PFSK-1 (cell line): ENCODE measurements at regions not wholly inside any gene's neighbourhood (a gene's known extent, or its start where the extent isn't known, plus 50 kb on each side); places are given as distances from the start of the nearest gene placed in this dataset.

ENCODE experiments used
- FOXP2 ChIP-seq: optimal IDR thresholded peaks from 2 replicates; pipeline ENCODE3; 2011; ENCODE audit warnings: borderline replicate concordance, control low read depth, inconsistent platforms; ENCODE audit not compliant: insufficient read depth; ENCODE audit errors: extremely low read length, extremely low read depth
- POLR2AphosphoS5 ChIP-seq: IDR thresholded peaks from 2 replicates; pipeline ENCODE4 v1.6.1; 2012; ENCODE audit warnings: low read depth, mild to moderate bottlenecking, control low read depth, low read length, moderate library complexity
- REST ChIP-seq, 2 experiments: IDR thresholded peaks; 2 replicates each; pipeline versions ENCODE4 v1.6.1 to v1.8.0; 2011 to 2012; ENCODE audit warnings: low read depth in 2 of 2, low read length in 2 of 2, control low read depth in 1 of 2, inconsistent platforms in 1 of 2, mild to moderate bottlenecking in 1 of 2, moderate library complexity in 1 of 2; ENCODE audit not compliant: insufficient read depth in 1 of 2
- SIN3A ChIP-seq: IDR thresholded peaks from 2 replicates; pipeline ENCODE4 v1.6.1; 2012; ENCODE audit warnings: mild to moderate bottlenecking, low read length, moderate library complexity, borderline replicate concordance; ENCODE audit not compliant: insufficient read depth
- TAF1 ChIP-seq: IDR thresholded peaks from 2 replicates; pipeline ENCODE4 v1.6.1; 2012; ENCODE audit warnings: low read length, control low read depth, borderline replicate concordance; ENCODE audit not compliant: insufficient read depth

GRCh38 chr2:139048017-139048416, 267.8 kb upstream of the NXPH2 start:
- TF ChIP-seq SIN3A = no peak
- no peak for TF ChIP-seq TAF1
- TF ChIP-seq FOXP2 = no peak
- no peak for TF ChIP-seq REST (IDR thresholded peaks at IDR 0.05; ENCODE audit: insufficient read depth in 1 of 2, low read depth in 2 of 2, low read length in 2 of 2)
- no peak for TF ChIP-seq POLR2AphosphoS5

GRCh38 chr2:139045524-139045923, 265.3 kb upstream of the NXPH2 start:
- no peak for TF ChIP-seq REST (IDR thresholded peaks at IDR 0.05; ENCODE audit: insufficient read depth in 1 of 2, low read depth in 2 of 2, low read length in 2 of 2)
- no peak for TF ChIP-seq POLR2AphosphoS5
- no peak for TF ChIP-seq SIN3A
- TF ChIP-seq TAF1 = no peak
- TF ChIP-seq FOXP2 = no peak

- no peak for TF ChIP-seq REST (IDR thresholded peaks at IDR 0.05; ENCODE audit: insufficient read depth in 1 of 2, low read depth in 2 of 2, low read length in 2 of 2)
- no peak for TF ChIP-seq FOXP2
- TF ChIP-seq TAF1 = no peak
- TF ChIP-seq SIN3A = no peak
- TF ChIP-seq POLR2AphosphoS5 = no peak
These were observed 253.9 kb upstream of the NXPH2 start for GRCh38 chr2:139034064-139034463.

GRCh38 chr2:139033300-139033699, 253.1 kb upstream of the NXPH2 start:
- TF ChIP-seq FOXP2 (no peak), REST (IDR thresholded peaks at IDR 0.05; ENCODE audit: insufficient read depth in 1 of 2, low read depth in 2 of 2, low read length in 2 of 2) (no peak), SIN3A (no peak), TAF1 (no peak), POLR2AphosphoS5 (no peak)

GRCh38 chr2:139031722-139032121, 251.5 kb upstream of the NXPH2 start:
- no peak for TF ChIP-seq TAF1
- TF ChIP-seq REST (IDR thresholded peaks at IDR 0.05; ENCODE audit: insufficient read depth in 1 of 2, low read depth in 2 of 2, low read length in 2 of 2) = no peak
- no peak for TF ChIP-seq SIN3A
- TF ChIP-seq POLR2AphosphoS5 = no peak
- TF ChIP-seq FOXP2 = no peak
